HG03432 (cell line): ENCODE measurements at regions not wholly inside any gene's neighbourhood (a gene's known extent, or its start where the extent isn't known, plus 50 kb on each side); places are given as distances from the start of the nearest gene placed in this dataset.
"Not testable (repeated sequence)": the region's sequence is repeated elsewhere in the genome, so short reads cannot be mapped to it uniquely, and the experiment has no call there.

Experiments used
- ATAC-seq: cut with Tn5 transposase; IDR thresholded peaks from one replicate; pipeline ENCODE4 v1.9.1; 2021; ENCODE audit warnings: mild to moderate bottlenecking, moderate library complexity; ENCODE audit not compliant: unreplicated experiment

- ATAC-seq: no peak
Observed at GRCh38 chr13:55560331-55560730, 1580.4 kb upstream of the PRR20A start.

DNA sequence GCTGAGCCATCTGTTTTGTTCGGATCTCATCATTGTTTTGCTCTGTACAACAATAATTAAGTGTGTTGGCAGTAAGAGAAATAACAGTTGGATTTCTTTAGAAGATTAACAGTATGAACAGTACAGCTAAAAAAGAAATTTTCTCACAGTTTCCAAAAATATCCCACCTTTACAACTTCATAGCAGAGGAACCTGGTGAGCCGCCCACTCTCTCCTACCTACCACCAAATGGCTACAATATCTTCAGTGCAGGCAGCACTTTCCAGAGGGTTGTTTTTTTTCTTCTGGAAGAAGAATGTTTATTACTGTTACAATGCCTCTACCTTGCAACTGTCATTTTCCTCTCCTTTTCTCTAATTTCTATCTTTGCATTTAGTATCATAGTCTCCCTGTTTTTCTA is 1577.5 kb upstream of the PRR20A start:
- no peak for ATAC-seq

- peak; percentile 69 for ATAC-seq
Observed at GRCh38 chr13:55566334-55566733, 1574.4 kb upstream of the PRR20A start.

DNA sequence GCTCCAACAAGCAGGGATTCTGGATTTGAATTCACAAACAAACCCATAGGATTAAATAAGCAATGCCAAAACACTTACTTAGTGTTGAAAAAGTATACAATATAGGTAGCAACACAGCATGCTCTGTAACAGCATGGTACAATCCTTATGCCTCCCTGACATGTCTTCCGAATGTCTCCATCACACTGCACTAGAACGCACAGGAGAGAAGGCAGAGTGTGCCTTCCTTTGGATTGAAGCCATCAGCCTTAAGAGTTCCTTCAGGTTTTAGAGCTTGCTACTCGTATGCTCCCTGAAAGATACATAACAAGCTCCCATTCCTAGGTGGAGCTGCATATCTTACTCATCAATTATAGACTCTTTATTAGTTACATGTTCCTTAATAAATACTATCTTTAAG is 1573.9 kb upstream of the PRR20A start:
- peak; percentile 15 for ATAC-seq

GRCh38 chr13:55567721-55568625 is 1572.7 kb upstream of the PRR20A start:
- no peak for ATAC-seq

- no peak for ATAC-seq
Observed at GRCh38 chr13:55569082-55569481, 1571.6 kb upstream of the PRR20A start.

DNA sequence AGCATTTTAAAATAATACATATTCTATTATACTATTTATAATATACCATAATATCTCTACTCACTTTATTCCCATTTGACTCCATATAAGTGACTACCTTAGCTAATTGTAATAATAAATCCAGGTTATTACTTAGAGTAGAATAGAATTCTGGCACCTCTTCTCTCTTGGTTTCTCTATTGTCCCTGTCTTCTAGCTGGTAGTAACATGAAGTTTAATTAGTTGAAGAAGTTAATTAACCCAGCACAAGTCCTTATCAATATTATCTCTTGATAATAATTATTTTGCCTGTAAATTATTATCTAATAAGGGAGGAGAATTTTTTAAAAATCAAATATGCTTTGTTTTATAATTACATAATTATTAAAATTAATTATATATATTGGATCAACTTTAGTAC is 1571.2 kb upstream of the PRR20A start:
- ATAC-seq: no peak

- ATAC-seq: no peak
Observed at GRCh38 chr13:55570371-55570770, 1570.3 kb upstream of the PRR20A start.

DNA sequence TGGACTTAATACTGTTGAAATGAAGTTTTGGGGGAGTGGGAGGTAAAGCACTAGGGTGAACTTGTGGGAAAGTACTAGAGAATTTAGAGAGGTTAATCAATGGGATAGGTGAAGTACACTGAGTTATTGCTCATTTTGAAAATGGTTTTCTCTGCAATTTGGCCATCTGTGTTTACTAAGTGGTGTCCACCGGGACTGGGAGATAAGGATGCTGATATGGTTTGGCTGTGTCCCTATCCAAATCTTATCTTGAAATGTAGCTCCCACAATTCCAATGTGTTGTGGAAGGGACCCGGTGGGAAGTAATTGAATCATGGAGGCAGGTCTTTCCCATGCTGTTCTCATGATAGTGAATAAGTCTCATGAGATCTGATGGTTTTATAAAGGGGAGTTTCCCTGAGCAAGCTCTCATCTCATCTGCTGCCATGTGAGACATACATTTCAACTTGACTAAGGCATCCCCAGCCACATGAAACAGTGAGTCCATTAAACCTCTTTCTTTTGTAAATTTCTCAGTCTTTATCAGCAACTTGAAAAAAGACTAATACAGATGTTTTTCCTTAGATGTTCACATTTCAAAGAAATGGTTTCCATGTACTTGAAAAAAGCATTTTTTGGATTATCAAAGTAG is 1569.4 kb upstream of the PRR20A start:
- ATAC-seq: no peak

- no peak for ATAC-seq
Observed at GRCh38 chr13:55572408-55572807, 1568.3 kb upstream of the PRR20A start.

DNA sequence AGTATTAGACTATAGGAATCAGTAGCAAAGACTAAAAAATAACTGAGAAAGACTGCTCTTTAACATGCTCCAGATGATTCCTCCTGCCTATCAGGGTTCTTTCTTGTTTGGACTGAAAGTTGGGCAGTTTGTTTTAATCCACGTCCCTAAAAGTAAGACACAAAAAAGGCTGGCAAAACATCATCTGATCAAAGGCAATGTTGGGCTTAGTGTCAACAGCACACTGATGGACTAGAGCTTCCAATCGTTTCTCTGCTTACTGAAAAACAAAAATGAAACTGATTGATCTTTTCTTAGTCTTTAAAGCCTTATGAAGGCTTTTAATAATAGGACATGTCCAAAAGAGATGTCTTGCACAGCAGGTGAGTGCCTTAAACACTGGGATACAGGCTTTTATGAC is 1567.9 kb upstream of the PRR20A start:
- no peak for ATAC-seq

GRCh38 chr13:55573565-55573964 is 1567.2 kb upstream of the PRR20A start:
- ATAC-seq: no peak

- ATAC-seq: no peak
Observed at GRCh38 chr13:55576389-55576788, 1564.3 kb upstream of the PRR20A start.

DNA sequence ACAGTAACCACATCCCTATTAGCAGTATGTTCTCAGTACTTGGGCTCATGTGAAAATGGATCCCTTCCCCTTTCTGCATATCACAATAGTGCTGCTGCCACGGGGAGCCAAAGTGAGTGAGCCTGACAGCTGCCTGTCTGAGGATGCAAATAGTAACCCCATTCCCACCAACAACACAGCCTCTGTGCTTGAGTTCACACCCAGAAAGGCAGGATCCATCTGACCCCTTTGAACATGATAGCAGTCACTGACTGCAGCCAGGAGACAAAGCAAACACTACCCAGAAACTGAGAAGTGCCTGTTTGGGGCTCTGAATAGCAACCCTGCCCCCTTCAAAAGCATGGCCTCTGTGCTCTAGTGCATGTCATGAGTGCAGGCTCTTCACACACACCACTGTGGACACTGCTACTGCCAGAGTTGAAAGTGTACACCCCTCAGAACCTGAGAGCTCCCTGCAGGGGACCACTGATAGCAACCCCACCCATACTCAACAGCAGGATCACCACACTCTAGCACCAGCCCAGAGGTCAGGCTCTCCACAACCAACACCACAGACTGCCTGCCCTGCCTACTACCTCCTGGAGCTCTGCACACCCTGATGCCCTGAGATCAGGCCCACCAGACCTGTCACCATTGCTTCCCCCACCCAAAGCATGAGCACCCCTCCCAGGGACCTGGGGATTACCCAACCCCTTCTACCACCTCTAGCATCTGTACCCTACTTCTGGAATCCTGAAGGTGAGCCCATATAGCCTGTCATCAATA is 1563.5 kb upstream of the PRR20A start:
- peak; percentile 82 for ATAC-seq

DNA sequence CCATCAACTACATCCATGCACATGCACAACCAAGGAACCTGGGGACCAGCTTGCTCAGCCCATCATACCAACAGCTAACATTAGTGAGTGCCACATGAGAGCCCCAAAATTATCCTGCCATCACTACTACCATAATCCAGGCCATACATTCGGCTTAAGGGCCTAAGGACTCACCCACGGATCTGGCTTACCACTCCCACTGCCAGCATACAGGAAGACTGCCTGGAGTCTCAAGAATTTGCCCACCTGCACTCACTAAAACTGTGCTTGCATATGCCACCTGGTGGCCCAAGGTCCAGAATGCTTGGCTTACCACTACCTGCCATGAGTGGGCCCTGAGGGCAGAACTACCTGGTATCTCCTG is 1562.9 kb upstream of the PRR20A start:
- ATAC-seq: no peak

GRCh38 chr13:55582294-55582693 is 1558.4 kb upstream of the PRR20A start:
- not testable (repeated sequence) for ATAC-seq

DNA sequence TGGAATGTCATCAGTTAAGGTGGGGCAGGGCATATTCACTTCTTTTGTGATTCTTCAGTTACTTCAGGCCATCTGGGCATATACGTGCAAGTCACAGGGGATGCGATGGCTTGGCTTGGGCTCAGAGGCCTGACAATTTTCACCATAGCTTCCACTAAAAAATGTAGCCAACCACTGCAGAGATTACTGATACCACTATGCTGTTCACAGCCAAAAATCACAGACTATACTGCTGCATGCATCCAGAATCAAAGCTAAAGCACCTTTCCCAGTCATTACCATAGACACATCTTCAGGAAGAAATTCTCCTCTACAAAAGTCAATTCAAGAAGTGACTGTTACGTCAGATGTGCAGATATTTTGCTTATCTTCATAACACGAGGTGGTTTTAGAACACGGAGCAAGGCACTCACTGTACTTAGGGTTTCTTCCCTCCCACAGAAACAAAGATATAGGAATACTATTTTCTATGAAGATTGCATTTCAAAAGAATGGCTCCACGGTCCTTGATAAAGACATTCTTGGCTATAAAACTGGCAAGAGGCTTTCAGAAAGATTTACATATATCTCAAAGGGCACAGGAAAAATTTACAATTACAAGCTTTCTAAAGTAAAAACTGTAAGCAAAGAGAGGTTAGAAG is 1556.6 kb upstream of the PRR20A start:
- no peak for ATAC-seq

DNA sequence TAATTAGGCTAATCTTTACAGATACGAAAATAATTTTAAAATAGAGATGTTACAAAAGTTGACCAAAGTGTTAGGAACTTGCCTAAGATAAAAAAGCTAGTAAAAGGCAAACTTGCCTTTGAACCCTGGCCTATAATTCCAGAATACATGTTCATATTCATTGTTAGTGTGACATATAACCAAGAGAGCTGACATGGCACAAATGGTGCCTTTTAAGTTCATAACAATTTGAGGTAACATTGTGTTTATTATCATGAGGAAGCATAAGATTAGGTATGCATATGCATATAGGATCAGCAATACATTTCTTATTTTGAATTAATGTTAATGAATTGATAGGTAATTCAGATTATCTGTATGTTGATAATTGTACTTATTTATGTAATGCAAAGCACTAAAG is 1537.9 kb upstream of the PRR20A start:
- no peak for ATAC-seq

DNA sequence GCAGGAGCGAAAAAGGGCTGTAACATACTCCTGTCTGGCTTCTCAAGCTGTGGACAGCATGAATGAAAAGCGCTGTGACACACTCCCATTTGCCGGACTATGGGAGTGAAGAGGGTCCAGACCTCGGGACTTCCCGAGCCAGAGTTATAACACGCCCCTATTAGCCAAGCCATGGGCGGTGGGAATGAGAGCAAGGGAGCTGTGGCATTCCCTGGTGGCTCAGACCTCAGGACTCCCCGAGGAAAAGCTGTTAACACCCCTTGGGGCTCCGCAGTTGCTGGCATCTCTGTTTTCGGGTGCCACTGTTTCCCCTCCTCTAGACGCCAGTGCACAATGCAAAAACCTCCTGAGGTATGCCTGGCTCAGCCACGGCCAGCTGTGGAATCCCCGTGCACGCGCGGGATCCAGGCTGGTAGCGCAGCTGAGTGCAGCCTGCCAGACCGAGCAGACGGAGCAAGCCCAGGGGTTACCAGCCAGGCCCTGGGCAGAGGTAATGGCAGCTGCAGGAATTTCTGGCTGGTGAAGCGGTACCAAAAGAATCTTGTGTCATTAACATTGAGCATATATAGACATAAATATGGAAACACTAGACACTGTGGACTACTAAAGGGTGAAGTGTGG is 1534.6 kb upstream of the PRR20A start:
- ATAC-seq: no peak

GRCh38 chr13:55613429-55614187 is 1527.1 kb upstream of the PRR20A start:
- no peak for ATAC-seq
